Activated CD8-positive, alpha-beta memory T cell treated with anti-CD3 and anti-CD28 coated beads, Interleukin-2, amount 50 U/mL, for 4 hours (primary cell): ENCODE measurements at regions not wholly inside any gene's neighbourhood (a gene's known extent, or its start where the extent isn't known, plus 50 kb on each side); places are given as distances from the start of the nearest gene placed in this dataset.
A peak's percentile ranks its signal among the peaks of the same experiment; 100 is the strongest.

ENCODE experiments used
- DNase-seq: peaks from one replicate; pipeline ENCODE4 v3.0.0-alpha.2; 2020

DNA sequence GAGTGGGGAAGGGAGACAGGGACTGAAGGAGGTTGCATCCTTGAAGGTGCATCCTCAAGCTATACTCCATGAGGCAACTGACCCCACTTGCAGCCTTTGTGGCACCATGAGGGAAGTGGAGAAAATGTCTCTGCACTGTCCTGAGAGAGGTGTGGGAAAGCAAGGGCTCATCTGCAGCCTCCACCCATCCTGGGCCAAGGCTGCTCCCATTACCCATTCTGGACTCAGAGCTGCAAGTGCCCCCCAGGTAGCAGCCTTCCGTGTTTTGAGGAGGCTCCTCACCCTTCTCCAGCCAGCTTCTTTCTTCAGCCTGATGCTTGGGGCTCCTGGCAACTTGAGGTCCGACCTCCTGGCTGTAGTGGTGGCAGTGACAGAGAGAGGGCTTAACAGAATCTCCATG, 294.6 kb downstream of the CDH26 start:
- no peak for DNase-seq

DNA sequence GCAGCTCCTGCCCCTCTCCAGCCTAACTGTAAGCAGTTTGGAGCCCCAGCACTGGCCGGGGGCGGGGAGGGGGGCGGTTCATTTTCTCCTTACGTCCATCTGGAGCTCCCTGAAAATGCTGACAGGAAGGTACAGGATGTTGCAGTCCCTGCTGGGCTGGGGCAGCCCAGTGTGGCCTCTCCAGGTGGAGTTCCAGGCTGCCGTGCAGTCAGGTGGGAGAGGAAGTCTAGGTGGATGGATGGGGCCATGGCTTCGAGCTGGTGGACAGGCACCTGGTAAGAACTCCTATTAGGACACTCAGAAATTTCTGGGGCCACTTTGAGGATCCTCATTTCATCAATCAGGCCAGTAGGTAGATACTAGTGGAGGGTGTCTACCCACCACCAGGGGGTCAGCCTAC, 295.2 kb downstream of the CDH26 start:
- DNase-seq: no peak

- no peak for DNase-seq
These were observed 296.7 kb downstream of the CDH26 start for GRCh38 chr20:60254901-60255411.

- no peak for DNase-seq
These were observed 297.2 kb downstream of the CDH26 start for GRCh38 chr20:60255415-60255814.

- no peak for DNase-seq
These were observed 297.6 kb downstream of the CDH26 start for GRCh38 chr20:60255866-60256265.

GRCh38 chr20:60256811-60257210, 298.6 kb downstream of the CDH26 start:
- DNase-seq: no peak

DNA sequence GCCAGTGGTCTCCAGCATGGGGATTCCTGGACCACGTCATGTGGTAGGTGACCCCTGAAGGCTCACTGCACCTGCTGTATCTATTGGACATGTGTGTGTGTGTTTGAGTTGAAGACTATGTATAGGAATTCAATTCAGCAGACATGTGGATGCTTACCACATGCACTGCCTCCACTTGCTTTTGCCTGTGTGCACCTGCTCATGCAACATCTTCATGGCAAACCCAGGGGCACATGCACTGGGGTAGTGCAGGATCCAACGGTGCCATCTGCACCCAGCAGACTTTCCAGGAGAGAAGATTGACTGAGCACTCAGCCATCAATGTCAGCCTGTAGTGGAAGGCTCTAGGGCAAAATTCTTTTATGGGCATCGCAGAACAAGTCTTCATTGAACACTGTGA, 299.4 kb downstream of the CDH26 start:
- DNase-seq: no peak

GRCh38 chr20:60258255-60258863, 300.1 kb downstream of the CDH26 start:
- DNase-seq: no peak

DNA sequence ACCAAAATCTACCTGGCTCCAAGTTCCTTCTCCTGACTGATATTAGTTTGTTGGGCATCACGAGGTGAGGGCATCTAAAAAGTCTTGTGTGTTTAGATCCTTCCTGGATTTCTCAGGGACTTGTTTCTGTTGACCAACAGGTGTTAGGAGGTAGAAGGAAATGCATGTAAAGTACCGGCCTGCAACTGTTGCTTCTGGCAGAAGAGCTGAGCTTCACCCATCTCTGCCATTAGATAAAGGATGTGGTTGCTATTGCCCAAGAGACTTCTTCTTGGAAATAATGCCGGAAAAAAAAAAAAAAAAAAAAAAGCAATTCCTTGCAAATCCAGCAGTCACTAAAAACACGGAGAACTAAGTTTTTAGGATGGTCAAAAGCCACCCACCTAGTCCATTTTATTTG, 303.1 kb downstream of the CDH26 start:
- no peak for DNase-seq

- DNase-seq: peak; percentile 40
These were observed 304.9 kb downstream of the CDH26 start for GRCh38 chr20:60262967-60263603.

GRCh38 chr20:60263725-60264709, 305.8 kb downstream of the CDH26 start:
- no peak for DNase-seq

- DNase-seq: no peak
These were observed 308.1 kb downstream of the CDH26 start for GRCh38 chr20:60266177-60266823.

- DNase-seq: no peak
These were observed 310.3 kb downstream of the CDH26 start for GRCh38 chr20:60268491-60268890.

- DNase-seq: no peak
These were observed 311.4 kb downstream of the CDH26 start for GRCh38 chr20:60269573-60270162.

DNA sequence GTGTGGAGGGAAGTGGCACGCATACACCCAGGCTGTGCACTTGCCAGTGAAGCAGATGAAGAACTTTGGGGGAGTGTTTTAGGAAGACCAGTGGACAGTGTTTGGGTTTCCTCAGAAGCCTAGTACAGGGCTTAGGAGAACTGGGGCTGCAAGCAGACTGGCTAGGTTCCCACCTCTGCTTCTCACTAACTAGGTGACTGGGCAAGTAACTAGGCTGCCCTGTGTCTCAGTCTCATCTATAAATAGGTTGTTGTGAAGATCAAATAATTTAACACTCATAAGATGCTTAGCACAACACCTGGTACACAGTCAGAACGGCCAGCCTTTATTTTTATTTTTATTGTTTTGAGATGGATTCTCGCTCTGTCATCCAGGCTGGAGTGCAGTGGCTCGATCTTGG, 312.1 kb downstream of the CDH26 start:
- no peak for DNase-seq

DNA sequence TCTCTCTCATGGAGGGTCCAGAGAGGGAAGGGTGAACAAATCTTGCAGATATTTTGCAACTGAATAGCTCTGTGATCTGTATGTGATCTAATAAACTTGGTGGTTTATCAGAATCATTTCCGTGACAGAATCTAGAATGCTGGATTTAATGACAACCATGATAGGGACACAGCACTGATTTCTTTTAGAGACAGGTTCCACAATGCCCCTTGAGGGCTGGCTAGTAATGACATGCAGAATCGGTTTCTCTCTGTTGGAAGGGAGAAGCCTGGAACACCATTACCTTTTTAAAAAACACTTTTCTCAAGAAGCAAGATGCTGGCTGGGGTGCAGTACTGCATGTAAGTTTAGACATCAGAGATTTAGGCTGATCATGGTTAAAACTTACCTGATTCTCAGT, 313.4 kb downstream of the CDH26 start:
- no peak for DNase-seq

DNA sequence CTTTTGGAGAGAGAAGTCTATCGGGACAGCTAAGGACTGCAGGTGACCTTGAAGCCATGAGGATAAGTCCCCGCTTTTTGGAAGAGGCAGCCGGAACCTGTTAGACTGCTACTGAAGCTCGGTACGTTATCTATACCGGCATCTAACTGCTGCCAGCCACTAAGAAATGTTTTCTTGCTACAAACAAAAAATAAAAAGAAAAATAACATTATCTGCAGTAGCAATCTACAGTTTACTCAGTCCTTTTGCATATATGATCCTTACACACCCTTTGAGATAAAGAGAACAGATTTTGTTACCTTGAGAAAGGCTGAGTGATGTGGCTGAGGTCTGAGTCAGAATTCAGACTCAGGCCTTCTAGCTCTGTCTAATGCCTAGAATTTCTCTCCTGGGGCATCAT, 314.6 kb downstream of the CDH26 start:
- DNase-seq: no peak

DNA sequence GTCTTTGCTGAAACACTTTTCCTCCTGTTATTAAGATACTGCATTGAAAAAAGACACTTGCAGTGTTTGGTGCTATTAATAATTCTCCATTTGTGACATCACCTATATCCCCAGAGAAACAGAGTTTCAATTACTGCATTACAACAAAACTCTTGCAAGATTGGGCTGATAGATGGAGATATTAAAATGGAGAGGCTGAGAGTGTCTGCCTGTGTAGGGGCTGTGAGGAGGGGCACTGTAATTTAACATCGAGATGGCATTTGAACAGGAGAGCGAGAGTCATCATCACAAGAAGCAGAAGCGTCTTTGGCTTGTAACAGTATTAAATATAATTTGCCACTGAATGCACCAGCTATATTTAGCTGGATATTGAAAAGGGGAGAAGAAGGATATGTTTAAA, 316.5 kb downstream of the CDH26 start:
- no peak for DNase-seq

GRCh38 chr20:60281295-60281694, 323.1 kb downstream of the CDH26 start:
- no peak for DNase-seq

- no peak for DNase-seq
These were observed 325.1 kb downstream of the CDH26 start for GRCh38 chr20:60283281-60283680.

DNA sequence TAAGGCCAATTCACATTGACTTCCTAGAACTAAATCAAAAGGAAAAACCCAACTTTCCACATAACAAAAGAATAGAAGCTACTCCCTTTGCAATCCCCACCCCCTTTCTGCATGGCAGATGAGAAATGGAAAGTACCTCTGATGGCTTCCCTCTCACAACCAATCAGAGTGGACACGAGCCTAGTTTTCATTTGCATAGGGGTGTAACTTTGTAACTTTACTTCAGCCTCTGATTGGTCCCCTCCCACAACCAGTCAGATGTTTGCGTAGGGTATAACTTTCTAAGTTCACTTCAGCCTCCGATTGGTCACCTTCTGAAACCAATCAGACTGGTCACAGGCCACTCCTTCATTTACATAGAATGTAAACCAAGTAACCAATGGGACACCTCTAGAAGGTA, 328.5 kb downstream of the CDH26 start:
- no peak for DNase-seq

DNA sequence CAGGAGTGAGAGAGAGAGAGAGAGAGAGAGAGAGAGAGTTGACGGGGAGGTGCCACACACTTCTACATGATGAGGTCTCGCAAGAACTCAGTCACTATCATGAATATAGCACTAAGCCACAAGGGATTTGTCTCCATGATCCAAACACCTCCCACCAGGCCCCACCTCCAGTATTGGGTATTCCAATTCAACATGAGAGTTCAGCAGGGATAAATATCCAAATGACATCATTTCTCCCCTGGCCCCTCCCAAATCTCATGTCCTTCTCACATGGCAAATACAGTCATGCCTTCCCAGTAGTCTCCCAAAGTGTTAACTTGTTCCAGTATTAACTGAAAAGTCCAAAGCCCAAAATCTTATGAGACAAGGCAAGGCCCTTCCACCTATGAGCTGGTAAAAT, 330.7 kb downstream of the CDH26 start:
- no peak for DNase-seq
